ENCODE measurements at regions not wholly inside any gene's neighbourhood (a gene's known extent, or its start where the extent isn't known, plus 50 kb on each side); places are given as distances from the start of the nearest gene placed in this dataset.

DNA sequence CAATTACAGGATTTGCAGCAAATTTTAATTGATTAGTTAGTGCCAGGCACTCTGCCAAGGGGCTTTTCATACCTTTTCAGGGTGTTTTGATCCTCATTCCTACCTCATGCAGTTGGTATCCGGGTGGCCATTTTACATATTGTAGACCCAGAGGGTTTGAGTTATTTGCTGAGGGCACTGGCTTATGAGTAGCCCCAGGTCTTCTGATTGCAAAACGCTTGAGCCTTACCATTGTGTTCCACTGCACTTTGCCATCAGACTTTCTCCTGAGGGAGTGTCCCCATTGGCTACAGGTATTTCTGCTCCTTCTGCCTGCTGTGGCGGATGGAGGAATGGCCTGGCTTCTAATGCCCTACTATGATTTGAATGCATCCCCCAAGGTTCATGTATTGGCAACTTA lies 257.8 kb upstream of the CRY1 start:
- no peaks in the 10 kb centered on the region for H3K9me3 ChIP-seq (ENCODE audit: control insufficient read depth, insufficient read depth, low read depth, low read length)
- DNase-seq (ENCODE audit: low read depth in 2 of 2): no peak
- no peak overlapping the region for H3K27ac ChIP-seq (ENCODE audit: insufficient read depth, low read length)
- H3K4me3 ChIP-seq (replicated peaks in 1 of 4; ENCODE audit: control extremely low read depth in 1 of 4, insufficient read depth in 1 of 4, low read depth in 3 of 4, low read length in 4 of 4): no peak overlapping the region
- no peak overlapping the region for H3K4me2 ChIP-seq (ENCODE audit: extremely low read depth, insufficient read depth, low read length)
- no peaks in the 10 kb centered on the region for H3K27me3 ChIP-seq (ENCODE audit: control insufficient read depth, insufficient read depth, low read length)
- H2AFZ ChIP-seq (ENCODE audit: low read length): no peak overlapping the region
- no peaks in the 10 kb centered on the region for H3K36me3 ChIP-seq (ENCODE audit: control insufficient read depth, insufficient read depth, low read length)
- no peak for TF ChIP-seq EZH2 (IDR thresholded peaks at IDR 0.05; ENCODE audit: low read length, missing control alignments)
- TF ChIP-seq, protein P1, sequence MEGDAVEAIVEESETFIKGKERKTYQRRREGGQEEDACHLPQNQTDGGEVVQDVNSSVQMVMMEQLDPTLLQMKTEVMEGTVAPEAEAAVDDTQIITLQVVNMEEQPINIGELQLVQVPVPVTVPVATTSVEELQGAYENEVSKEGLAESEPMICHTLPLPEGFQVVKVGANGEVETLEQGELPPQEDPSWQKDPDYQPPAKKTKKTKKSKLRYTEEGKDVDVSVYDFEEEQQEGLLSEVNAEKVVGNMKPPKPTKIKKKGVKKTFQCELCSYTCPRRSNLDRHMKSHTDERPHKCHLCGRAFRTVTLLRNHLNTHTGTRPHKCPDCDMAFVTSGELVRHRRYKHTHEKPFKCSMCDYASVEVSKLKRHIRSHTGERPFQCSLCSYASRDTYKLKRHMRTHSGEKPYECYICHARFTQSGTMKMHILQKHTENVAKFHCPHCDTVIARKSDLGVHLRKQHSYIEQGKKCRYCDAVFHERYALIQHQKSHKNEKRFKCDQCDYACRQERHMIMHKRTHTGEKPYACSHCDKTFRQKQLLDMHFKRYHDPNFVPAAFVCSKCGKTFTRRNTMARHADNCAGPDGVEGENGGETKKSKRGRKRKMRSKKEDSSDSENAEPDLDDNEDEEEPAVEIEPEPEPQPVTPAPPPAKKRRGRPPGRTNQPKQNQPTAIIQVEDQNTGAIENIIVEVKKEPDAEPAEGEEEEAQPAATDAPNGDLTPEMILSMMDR (conservative IDR thresholded peaks at IDR 0.05 in 1 of 2, IDR thresholded peaks at IDR 0.05 in 1 of 2; ENCODE audit: low read depth in 1 of 2, low read length in 2 of 2): no peak
- no peak overlapping the region for H3K9ac ChIP-seq (ENCODE audit: insufficient read depth, low read length)
- H4K20me1 ChIP-seq (ENCODE audit: control insufficient read depth, extremely low read depth, insufficient read depth, low read length): no peaks in the 10 kb centered on the region
- no peaks in the 10 kb centered on the region for H3K79me2 ChIP-seq (ENCODE audit: control insufficient read depth, insufficient read depth, low read length)
- H3K4me1 ChIP-seq (ENCODE audit: control insufficient read depth, extremely low read depth, insufficient read depth, low read length): peaks cover 2% of the 10 kb centered on the region

GRCh38 chr12:107351713-107352112 lies 258.4 kb upstream of the CRY1 start:
- no peak overlapping the region for H3K9ac ChIP-seq (ENCODE audit: insufficient read depth, low read length)
- no peaks in the 10 kb centered on the region for H3K9me3 ChIP-seq (ENCODE audit: control insufficient read depth, insufficient read depth, low read depth, low read length)
- H3K4me2 ChIP-seq (ENCODE audit: extremely low read depth, insufficient read depth, low read length): no peak overlapping the region
- peaks cover 6% of the 10 kb centered on the region for H3K4me1 ChIP-seq (ENCODE audit: control insufficient read depth, extremely low read depth, insufficient read depth, low read length)
- H3K27ac ChIP-seq (ENCODE audit: insufficient read depth, low read length): no peak overlapping the region
- H3K36me3 ChIP-seq (ENCODE audit: control insufficient read depth, insufficient read depth, low read length): no peaks in the 10 kb centered on the region
- TF ChIP-seq, protein P1 (conservative IDR thresholded peaks at IDR 0.05 in 1 of 2, IDR thresholded peaks at IDR 0.05 in 1 of 2; ENCODE audit: low read depth in 1 of 2, low read length in 2 of 2): no peak
- TF ChIP-seq EZH2 (IDR thresholded peaks at IDR 0.05; ENCODE audit: low read length, missing control alignments): no peak
- H4K20me1 ChIP-seq (ENCODE audit: control insufficient read depth, extremely low read depth, insufficient read depth, low read length): no peaks in the 10 kb centered on the region
- DNase-seq (ENCODE audit: low read depth in 2 of 2): no peak
- H3K79me2 ChIP-seq (ENCODE audit: control insufficient read depth, insufficient read depth, low read length): no peaks in the 10 kb centered on the region
- H3K4me3 ChIP-seq (replicated peaks in 1 of 4; ENCODE audit: control extremely low read depth in 1 of 4, insufficient read depth in 1 of 4, low read depth in 3 of 4, low read length in 4 of 4): no peak overlapping the region
- H3K27me3 ChIP-seq (ENCODE audit: control insufficient read depth, insufficient read depth, low read length): no peaks in the 10 kb centered on the region
- H2AFZ ChIP-seq (ENCODE audit: low read length): no peak overlapping the region

GRCh38 chr12:107352347-107353081 lies 259.2 kb upstream of the CRY1 start:
- H3K79me2 ChIP-seq (ENCODE audit: control insufficient read depth, insufficient read depth, low read length): no peaks in the 10 kb centered on the region
- no peaks in the 10 kb centered on the region for H3K9me3 ChIP-seq (ENCODE audit: control insufficient read depth, insufficient read depth, low read depth, low read length)
- no peak overlapping the region for H3K27ac ChIP-seq (ENCODE audit: insufficient read depth, low read length)
- H3K27me3 ChIP-seq (ENCODE audit: control insufficient read depth, insufficient read depth, low read length): no peaks in the 10 kb centered on the region
- H3K4me2 ChIP-seq (ENCODE audit: extremely low read depth, insufficient read depth, low read length): no peak overlapping the region
- H3K4me1 ChIP-seq (ENCODE audit: control insufficient read depth, extremely low read depth, insufficient read depth, low read length): peaks cover 6% of the 10 kb centered on the region
- DNase-seq (ENCODE audit: low read depth in 2 of 2): no peak
- no peaks in the 10 kb centered on the region for H3K36me3 ChIP-seq (ENCODE audit: control insufficient read depth, insufficient read depth, low read length)
- H3K4me3 ChIP-seq (replicated peaks in 1 of 4; ENCODE audit: control extremely low read depth in 1 of 4, insufficient read depth in 1 of 4, low read depth in 3 of 4, low read length in 4 of 4): no peak overlapping the region
- H3K9ac ChIP-seq (ENCODE audit: insufficient read depth, low read length): no peak overlapping the region
- H2AFZ ChIP-seq (ENCODE audit: low read length): no peak overlapping the region
- TF ChIP-seq, protein P1 (conservative IDR thresholded peaks at IDR 0.05 in 1 of 2, IDR thresholded peaks at IDR 0.05 in 1 of 2; ENCODE audit: low read depth in 1 of 2, low read length in 2 of 2): no peak
- TF ChIP-seq EZH2 (IDR thresholded peaks at IDR 0.05; ENCODE audit: low read length, missing control alignments): no peak
- no peaks in the 10 kb centered on the region for H4K20me1 ChIP-seq (ENCODE audit: control insufficient read depth, extremely low read depth, insufficient read depth, low read length)

All from fibroblast of lung (primary cell).